Right atrium auricular region (tissue), 2 donors: ENCODE measurements at regions not wholly inside any gene's neighbourhood (a gene's known extent, or its start where the extent isn't known, plus 50 kb on each side); places are given as distances from the start of the nearest gene placed in this dataset.
A peak's percentile ranks its signal among the peaks of the same experiment; 100 is the strongest.
"Not testable (repeated sequence)": the region's sequence is repeated elsewhere in the genome, so short reads cannot be mapped to it uniquely, and the experiment has no call there.

Experiments used
- DNase-seq: peaks from one replicate; pipeline ENCODE4 v3.0.0-alpha.2; 2019; ENCODE audit warnings: low spot score
- H3K27ac ChIP-seq, 2 donors: fragments of 200-600 bp; sonication (generic); 1 replicate in 1 of 2; 2 replicates in 1 of 2; pipeline ENCODE4 v1.5.1; 2016 to 2019
- H3K27me3 ChIP-seq, 2 donors: fragments of 200-600 bp; sonication (generic); one replicate each; pipeline versions ENCODE4 v1.5.1 to v1.6.0; 2017 to 2019
- H3K36me3 ChIP-seq: fragments of 200-600 bp; sonication (generic); one replicate; pipeline ENCODE4 v1.5.1; 2016
- H3K4me1 ChIP-seq, 2 donors: fragments of 200-600 bp; sonication (generic); one replicate each; pipeline versions ENCODE4 v1.5.1 to v1.6.0; 2017 to 2019
- H3K4me3 ChIP-seq, 2 donors: fragments of 200-600 bp; sonication (generic); 1 replicate in 1 of 2; 2 replicates in 1 of 2; pipeline ENCODE4 v1.5.1; 2017 to 2019; ENCODE audit warnings: mild to moderate bottlenecking in 1 of 2, moderate library complexity in 1 of 2
- H3K9me3 ChIP-seq, 2 donors: fragments of 200-600 bp; sonication (generic); one replicate each; pipeline ENCODE4 v1.5.1; 2019
- TF ChIP-seq, protein P1 (sequence below), 2 donors: fragments of 200-600 bp; sonication (generic); IDR thresholded peaks; one replicate each; pipeline ENCODE4 v1.5.1; 2019; ENCODE audit warnings: antibody characterized with exemption in 2 of 2

DNA sequence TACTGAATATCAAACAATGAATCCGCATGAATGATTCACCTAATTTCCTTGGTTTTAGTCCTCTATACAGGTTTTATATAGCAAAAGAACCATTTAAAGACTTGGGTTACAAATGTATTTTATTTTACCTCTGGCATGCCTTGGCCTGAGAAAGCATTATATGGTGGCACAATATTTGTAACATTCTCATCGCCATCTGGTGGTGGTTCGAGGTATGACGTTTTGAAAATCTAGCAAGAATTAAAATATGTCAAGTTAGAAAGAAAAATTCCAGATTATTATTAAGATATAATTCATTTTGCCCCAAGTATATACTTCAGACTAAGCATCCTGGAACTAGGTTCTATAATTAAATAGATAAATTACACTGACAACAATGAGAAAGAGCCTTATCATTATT, 445.9 kb downstream of the ZNF33B start:
- TF ChIP-seq, protein P1, sequence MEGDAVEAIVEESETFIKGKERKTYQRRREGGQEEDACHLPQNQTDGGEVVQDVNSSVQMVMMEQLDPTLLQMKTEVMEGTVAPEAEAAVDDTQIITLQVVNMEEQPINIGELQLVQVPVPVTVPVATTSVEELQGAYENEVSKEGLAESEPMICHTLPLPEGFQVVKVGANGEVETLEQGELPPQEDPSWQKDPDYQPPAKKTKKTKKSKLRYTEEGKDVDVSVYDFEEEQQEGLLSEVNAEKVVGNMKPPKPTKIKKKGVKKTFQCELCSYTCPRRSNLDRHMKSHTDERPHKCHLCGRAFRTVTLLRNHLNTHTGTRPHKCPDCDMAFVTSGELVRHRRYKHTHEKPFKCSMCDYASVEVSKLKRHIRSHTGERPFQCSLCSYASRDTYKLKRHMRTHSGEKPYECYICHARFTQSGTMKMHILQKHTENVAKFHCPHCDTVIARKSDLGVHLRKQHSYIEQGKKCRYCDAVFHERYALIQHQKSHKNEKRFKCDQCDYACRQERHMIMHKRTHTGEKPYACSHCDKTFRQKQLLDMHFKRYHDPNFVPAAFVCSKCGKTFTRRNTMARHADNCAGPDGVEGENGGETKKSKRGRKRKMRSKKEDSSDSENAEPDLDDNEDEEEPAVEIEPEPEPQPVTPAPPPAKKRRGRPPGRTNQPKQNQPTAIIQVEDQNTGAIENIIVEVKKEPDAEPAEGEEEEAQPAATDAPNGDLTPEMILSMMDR (IDR thresholded peaks at IDR 0.05): peak in 1 of 2 donors; percentile 65
- DNase-seq, H3K27me3 ChIP-seq, H3K4me3 ChIP-seq, H3K27ac ChIP-seq, H3K4me1 ChIP-seq, H3K36me3 ChIP-seq, H3K9me3 ChIP-seq: not testable (repeated sequence)

DNA sequence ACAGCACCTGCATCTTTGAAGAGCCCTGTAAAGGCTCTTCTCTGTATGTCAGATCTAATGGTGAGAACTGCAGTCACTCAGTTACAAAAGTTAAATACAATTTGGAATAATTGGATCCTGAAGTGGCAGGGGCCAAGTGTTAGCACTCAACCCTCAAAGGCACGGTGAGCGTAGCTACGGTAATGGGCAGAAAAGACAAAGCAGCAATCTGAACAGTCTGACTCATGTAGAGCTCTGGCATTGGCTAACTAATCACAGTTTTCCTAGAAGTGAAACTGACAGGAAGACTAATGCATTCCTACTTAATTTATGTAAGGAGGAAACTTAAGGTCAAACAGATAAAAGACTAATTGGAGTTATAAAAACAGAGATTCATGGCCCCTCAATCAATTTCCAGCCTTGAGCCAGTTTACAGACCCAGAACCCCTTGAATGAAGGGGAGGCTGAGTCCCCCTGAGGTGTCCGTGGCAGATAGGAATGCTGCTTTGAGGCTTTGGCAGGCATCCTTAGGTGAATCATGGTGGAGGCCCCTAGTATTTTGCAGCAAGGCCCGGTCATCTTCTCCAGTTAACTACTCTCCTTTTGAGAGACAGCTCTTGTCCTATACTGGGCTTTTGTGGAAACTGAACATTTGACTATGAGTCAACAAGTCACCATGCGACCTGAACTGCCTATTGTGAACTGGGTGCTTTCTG, 450.7 kb downstream of the ZNF33B start:
- not testable (repeated sequence) for H3K27me3 ChIP-seq, H3K27ac ChIP-seq, H3K4me1 ChIP-seq, H3K4me3 ChIP-seq, H3K36me3 ChIP-seq, DNase-seq, H3K9me3 ChIP-seq

DNA sequence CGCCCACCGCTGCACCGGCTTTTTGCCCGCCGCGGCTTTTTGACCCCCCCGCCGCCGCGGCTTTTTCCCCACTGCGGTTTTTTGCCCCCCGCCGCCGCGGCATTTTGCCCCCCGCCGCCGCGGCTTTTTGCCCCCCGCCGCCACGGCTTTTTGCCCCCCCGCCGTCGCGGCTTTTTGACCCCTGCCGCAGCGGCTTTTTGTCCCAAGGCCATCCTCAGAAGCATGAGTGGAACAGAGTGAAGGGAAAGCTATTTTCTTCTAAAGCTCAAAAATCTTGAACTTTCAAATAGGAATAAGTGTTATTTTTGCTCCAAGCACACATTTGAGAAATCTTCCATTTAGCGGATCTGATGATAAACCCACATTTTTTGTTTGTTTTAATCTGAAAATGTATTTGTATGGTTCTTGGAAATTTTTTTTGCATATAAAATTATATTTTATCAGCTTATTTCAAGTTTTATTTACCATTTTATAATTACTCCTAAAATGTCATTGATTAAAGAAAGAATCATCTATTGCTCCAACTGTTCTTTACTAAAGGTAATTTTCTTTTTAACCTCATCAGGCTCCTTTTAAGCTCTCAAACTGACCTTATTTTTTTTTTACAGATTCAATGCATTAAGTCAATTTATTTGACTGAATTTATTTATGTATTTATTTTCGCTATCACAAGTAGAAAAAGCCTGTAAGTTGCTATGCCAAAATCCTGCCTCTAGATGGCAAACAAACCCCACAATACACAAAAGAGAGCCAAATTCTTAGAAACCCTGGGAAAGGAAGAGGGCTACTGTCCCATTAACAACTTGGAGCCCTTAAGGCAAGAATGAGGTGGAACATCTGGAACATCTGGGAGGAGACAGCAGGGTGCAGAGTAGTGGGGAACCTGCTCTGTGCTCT, 460.3 kb downstream of the ZNF33B start:
- DNase-seq, H3K36me3 ChIP-seq, H3K4me1 ChIP-seq, H3K27me3 ChIP-seq, H3K9me3 ChIP-seq, H3K4me3 ChIP-seq, H3K27ac ChIP-seq: not testable (repeated sequence)
- TF ChIP-seq, protein P1 (IDR thresholded peaks at IDR 0.05): peak in 1 of 2 donors; percentile 56

DNA sequence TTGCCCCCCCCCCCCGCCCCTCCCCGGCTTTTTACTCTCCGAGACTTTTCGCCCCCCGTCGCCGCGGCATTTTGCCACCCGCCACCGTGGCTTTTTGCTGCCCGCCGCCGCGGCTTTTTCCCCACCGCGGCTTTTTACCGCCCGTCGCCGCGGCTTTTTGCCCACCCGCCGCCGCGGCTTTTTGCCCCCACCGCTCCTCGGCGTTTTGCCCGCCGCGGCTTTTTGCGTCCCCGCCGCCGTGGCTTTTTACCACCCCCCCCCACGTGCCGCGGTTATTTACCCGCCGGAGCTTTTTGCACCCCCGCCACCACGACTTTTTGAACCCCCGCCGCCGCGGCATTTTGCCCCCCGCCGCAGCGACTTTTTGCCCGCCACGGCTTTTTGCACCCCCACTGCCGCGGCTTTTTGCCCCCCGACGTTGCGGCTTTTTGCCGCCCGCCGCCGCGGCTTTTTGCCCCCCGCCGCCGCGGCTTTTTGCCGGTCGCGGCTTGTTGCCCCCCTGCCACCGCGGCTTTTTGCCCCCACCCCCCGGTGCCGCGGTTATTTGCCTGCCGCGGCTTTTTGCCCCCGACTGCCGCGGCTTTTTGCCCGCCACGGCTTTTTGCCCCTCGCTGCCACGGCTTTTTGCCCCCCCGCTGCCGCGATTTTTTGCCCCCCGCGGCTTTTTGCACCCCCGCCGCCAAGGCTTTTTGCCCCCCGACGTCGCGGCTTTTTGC, 461.1 kb downstream of the ZNF33B start:
- H3K4me3 ChIP-seq: peak overlapping the region in 1 of 2 donors; percentile 27

DNA sequence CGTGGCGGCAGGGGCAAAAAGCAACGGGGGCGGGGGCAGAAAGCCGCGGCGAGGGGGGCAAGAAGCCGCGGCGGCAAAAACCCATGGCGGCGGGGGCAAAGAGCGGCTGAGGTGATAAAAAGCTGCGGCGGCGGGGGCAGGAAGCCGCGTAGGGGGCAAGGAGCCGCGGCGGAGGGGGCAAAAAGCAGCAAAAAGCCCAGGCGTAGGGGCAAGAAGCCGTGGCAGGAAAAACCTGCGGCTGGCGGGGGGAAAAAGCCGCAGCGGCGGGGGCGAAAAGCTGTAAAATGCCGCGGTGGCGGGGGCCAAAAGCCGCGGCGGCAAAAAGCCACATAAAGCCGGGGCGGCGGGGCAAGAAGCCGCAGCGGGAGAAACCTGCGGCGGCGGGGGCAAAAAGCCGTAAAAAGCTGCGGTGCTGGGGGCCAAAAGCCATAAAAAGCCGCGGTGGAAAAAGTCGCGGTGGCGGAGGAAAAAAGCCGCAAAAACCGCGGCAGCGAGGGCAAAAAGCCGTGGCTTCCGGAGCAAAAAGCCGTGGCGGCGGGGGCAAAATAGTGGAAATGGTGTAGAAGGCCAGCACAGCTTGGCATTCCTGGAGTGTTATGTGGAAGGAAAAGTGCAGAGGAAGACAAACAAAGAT, 487.8 kb downstream of the ZNF33B start:
- Histone ChIP-seq H3K4me1 (no peaks in the 10 kb centered on the region), H3K27ac (no peak overlapping the region), H3K27me3 (peaks cover 0 to 3% of the 10 kb centered on the region in 2 donors), H3K9me3 (peaks cover 0 to 6% of the 10 kb centered on the region in 2 donors), H3K36me3 (no peaks in the 10 kb centered on the region), H3K4me3 (no peak overlapping the region)
- TF ChIP-seq, protein P1 (IDR thresholded peaks at IDR 0.05): no peak
- no peak for DNase-seq

More for the DNA sequence above, 461.1 kb downstream of the ZNF33B start:
- no peaks in the 10 kb centered on the region for H3K36me3 ChIP-seq
- DNase-seq: no peak
- peaks cover 0 to 12% of the 10 kb centered on the region in 2 donors for H3K9me3 ChIP-seq
- H3K4me1 ChIP-seq: no peaks in the 10 kb centered on the region
- no peaks in the 10 kb centered on the region for H3K27me3 ChIP-seq
- no peak overlapping the region for H3K27ac ChIP-seq
- TF ChIP-seq, protein P1 (IDR thresholded peaks at IDR 0.05): no peak
